IMR-90 (cell line): ENCODE measurements at regions not wholly inside any gene's neighbourhood (a gene's known extent, or its start where the extent isn't known, plus 50 kb on each side); places are given as distances from the start of the nearest gene placed in this dataset.

ENCODE experiments used
- CTCF ChIP-seq: conservative IDR thresholded peaks from 2 replicates; pipeline ENCODE4 v1.5.1; 2012; ENCODE audit warnings: mild to moderate bottlenecking, low read depth, low read length, improper control_type of control experiment
- FOS ChIP-seq: fragments of 150-350 bp; IDR thresholded peaks from 2 replicates; pipeline ENCODE4 v1.6.1; 2016; ENCODE audit warnings: low read depth, low read length
- MAFK ChIP-seq: IDR thresholded peaks from 2 replicates; pipeline ENCODE4 v1.6.1; 2012; ENCODE audit warnings: low read depth, low read length, improper control_type of control experiment
- POLR2A ChIP-seq: IDR thresholded peaks from 2 replicates; pipeline ENCODE4 v1.6.1; 2012; ENCODE audit warnings: mild to moderate bottlenecking, low read depth, low read length
- RAD21 ChIP-seq: IDR thresholded peaks from 2 replicates; pipeline ENCODE4 v1.6.1; 2012; ENCODE audit warnings: low read length, improper control_type of control experiment
- RCOR1 ChIP-seq: IDR thresholded peaks from 2 replicates; pipeline ENCODE4 v1.6.1; 2012; ENCODE audit warnings: mild to moderate bottlenecking, low read length, improper control_type of control experiment; ENCODE audit not compliant: insufficient replicate concordance
- SMC3 ChIP-seq: fragments of 150-350 bp; IDR thresholded peaks from 2 replicates; pipeline ENCODE4 v1.6.1; 2016; ENCODE audit warnings: low read depth, mild to moderate bottlenecking, antibody characterized with exemption, low read length, moderate library complexity
- TF ChIP-seq, protein P1 (sequence below): fragments of 150-350 bp; IDR thresholded peaks from 2 replicates; pipeline ENCODE4 v1.6.1; 2017; ENCODE audit warnings: mild to moderate bottlenecking, antibody characterized with exemption, low read length, low read depth
- TF ChIP-seq, protein P2 (sequence below): fragments of 150-350 bp; IDR thresholded peaks from 2 replicates; pipeline ENCODE4 v1.6.1; 2016; ENCODE audit warnings: low read depth, mild to moderate bottlenecking, low read length, moderate library complexity, borderline replicate concordance

- no peak for TF ChIP-seq CTCF
- no peak for TF ChIP-seq POLR2A
- TF ChIP-seq RAD21, result no peak
- no peak for TF ChIP-seq SMC3
- no peak for TF ChIP-seq MAFK
- TF ChIP-seq FOS, result no peak
- no peak for TF ChIP-seq RCOR1
- TF ChIP-seq, protein P1, sequence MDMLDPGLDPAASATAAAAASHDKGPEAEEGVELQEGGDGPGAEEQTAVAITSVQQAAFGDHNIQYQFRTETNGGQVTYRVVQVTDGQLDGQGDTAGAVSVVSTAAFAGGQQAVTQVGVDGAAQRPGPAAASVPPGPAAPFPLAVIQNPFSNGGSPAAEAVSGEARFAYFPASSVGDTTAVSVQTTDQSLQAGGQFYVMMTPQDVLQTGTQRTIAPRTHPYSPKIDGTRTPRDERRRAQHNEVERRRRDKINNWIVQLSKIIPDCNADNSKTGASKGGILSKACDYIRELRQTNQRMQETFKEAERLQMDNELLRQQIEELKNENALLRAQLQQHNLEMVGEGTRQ, result no peak
- TF ChIP-seq, protein P2, sequence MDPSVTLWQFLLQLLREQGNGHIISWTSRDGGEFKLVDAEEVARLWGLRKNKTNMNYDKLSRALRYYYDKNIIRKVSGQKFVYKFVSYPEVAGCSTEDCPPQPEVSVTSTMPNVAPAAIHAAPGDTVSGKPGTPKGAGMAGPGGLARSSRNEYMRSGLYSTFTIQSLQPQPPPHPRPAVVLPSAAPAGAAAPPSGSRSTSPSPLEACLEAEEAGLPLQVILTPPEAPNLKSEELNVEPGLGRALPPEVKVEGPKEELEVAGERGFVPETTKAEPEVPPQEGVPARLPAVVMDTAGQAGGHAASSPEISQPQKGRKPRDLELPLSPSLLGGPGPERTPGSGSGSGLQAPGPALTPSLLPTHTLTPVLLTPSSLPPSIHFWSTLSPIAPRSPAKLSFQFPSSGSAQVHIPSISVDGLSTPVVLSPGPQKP, result no peak
Measured at GRCh38 chr18:22789600-22789999, 143.5 kb upstream of the RBBP8 start.
